Glutamatergic neuron (in vitro differentiated cells): ENCODE measurements at regions not wholly inside any gene's neighbourhood (a gene's known extent, or its start where the extent isn't known, plus 50 kb on each side); places are given as distances from the start of the nearest gene placed in this dataset.

Experiments used
- DNase-seq: peaks from one replicate; pipeline ENCODE4 v3.0.0; 2022
- H3K27ac Mint-ChIP-seq: one replicate; pipeline ENCODE4 v1.8.0; 2020; ENCODE audit warnings: mild to moderate bottlenecking, mixed read lengths, inconsistent platforms; ENCODE audit not compliant: unreplicated experiment
- H3K27me3 Mint-ChIP-seq: one replicate; pipeline ENCODE4 v1.8.0; 2020; ENCODE audit warnings: mild to moderate bottlenecking, moderate library complexity, mixed read lengths, inconsistent platforms; ENCODE audit not compliant: unreplicated experiment
- H3K36me3 Mint-ChIP-seq: one replicate; pipeline ENCODE4 v1.8.0; 2020; ENCODE audit warnings: mild to moderate bottlenecking, mixed read lengths, inconsistent platforms; ENCODE audit not compliant: unreplicated experiment
- H3K4me1 Mint-ChIP-seq: one replicate; pipeline ENCODE4 v1.8.0; 2020; ENCODE audit warnings: mild to moderate bottlenecking, low read depth, mixed read lengths, inconsistent platforms; ENCODE audit not compliant: unreplicated experiment
- H3K4me3 Mint-ChIP-seq: one replicate; pipeline ENCODE4 v1.8.0; 2020; ENCODE audit warnings: mild to moderate bottlenecking, mixed read lengths, inconsistent platforms; ENCODE audit not compliant: unreplicated experiment
- H3K9me3 Mint-ChIP-seq: one replicate; pipeline ENCODE4 v1.8.0; 2020; ENCODE audit warnings: mild to moderate bottlenecking, moderate library complexity, mixed read lengths, inconsistent platforms; ENCODE audit not compliant: unreplicated experiment
- microRNA-seq: library from miRNA; unstranded; fragments of <30 nt; microRNA quantifications from one replicate; pipeline ENCODE4, GENCODE V29; 2020; ENCODE audit not compliant: unreplicated experiment
- TF ChIP-seq, protein P1 (sequence below): fragments of 200-600 bp; sonication (generic); IDR thresholded peaks from one replicate; pipeline ENCODE4 v1.5.0; 2021; ENCODE audit not compliant: partially characterized antibody, unreplicated experiment

DNA sequence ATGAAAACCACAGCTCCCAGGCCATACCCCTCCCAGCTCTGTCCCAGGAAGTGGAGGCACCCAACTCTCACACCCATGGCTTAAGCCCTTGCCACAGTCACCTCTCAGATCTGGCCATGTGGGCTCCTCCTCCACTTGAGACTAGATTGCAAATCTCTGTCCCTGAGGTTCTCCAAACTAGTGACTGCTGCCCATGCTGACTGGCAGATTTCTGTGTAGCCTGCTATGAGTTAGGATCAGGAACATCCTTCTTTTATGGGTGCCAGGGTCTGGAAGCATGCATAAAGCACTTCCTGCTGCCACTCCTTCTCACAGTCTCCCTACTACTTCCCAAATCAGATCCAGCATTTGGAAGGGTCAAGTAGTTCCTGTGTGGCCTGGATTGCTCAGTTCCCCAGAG lies 59.6 kb upstream of the GOLIM4 start:
- Mint-ChIP-seq H3K27me3 (peaks cover 2% of the 10 kb centered on the region), H3K27ac (no peak overlapping the region), H3K36me3 (peaks cover 16% of the 10 kb centered on the region), H3K4me3 (no peak overlapping the region), H3K9me3 (peaks cover 6% of the 10 kb centered on the region), H3K4me1 (no peaks in the 10 kb centered on the region)
- TF ChIP-seq, protein P1, sequence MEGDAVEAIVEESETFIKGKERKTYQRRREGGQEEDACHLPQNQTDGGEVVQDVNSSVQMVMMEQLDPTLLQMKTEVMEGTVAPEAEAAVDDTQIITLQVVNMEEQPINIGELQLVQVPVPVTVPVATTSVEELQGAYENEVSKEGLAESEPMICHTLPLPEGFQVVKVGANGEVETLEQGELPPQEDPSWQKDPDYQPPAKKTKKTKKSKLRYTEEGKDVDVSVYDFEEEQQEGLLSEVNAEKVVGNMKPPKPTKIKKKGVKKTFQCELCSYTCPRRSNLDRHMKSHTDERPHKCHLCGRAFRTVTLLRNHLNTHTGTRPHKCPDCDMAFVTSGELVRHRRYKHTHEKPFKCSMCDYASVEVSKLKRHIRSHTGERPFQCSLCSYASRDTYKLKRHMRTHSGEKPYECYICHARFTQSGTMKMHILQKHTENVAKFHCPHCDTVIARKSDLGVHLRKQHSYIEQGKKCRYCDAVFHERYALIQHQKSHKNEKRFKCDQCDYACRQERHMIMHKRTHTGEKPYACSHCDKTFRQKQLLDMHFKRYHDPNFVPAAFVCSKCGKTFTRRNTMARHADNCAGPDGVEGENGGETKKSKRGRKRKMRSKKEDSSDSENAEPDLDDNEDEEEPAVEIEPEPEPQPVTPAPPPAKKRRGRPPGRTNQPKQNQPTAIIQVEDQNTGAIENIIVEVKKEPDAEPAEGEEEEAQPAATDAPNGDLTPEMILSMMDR, result no peak
- no peak for DNase-seq

DNA sequence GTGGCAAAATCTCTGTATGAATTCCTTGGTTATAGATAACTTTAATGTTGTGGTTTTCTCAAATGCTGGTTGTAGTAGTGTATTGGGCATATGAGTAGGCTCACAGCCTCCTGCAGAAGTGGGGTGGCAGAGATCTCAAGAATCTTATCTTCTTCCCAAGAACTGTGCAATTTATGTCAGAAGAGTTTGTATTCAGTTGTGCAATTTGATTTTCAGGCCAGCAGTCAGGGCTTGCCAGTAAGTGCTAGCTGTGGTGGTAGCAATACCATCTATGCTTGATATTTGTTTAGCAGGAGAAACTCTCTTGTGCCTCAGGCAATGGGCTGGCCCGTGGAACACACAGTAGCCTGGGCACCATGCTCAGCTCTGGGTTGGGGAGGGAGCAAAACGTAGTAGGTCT lies 58.4 kb upstream of the GOLIM4 start:
- Mint-ChIP-seq H3K9me3 (peaks cover 6% of the 10 kb centered on the region), H3K27me3 (peaks cover 2% of the 10 kb centered on the region), H3K4me3 (no peak overlapping the region), H3K36me3 (peaks cover 16% of the 10 kb centered on the region), H3K27ac (no peak overlapping the region), H3K4me1 (no peaks in the 10 kb centered on the region)
- TF ChIP-seq, protein P1, result no peak
- DNase-seq, result no peak

DNA sequence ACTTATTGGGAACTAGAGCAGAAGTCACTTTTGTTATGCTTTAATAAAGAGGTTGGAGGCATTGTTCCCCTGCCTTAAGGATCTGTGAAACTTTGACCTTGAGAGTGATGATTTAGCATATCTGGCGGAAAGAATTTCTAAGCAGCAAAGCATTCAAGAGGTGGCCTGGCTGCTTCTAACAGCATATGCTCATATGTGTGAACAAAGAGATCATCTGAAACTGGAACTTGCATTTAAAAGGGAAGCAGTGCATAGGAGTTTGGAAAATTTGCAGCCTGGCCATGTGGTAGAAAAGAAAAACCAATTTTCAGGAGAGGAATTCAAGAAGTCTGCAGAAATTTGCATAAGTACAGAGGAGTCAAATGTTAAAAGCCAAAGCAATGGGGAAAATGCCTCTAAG lies 56.4 kb upstream of the GOLIM4 start:
- TF ChIP-seq, protein P1, result no peak
- Mint-ChIP-seq H3K27ac (no peak overlapping the region), H3K9me3 (peaks cover 5% of the 10 kb centered on the region), H3K36me3 (peaks cover 16% of the 10 kb centered on the region), H3K4me3 (no peak overlapping the region), H3K27me3 (no peaks in the 10 kb centered on the region), H3K4me1 (no peaks in the 10 kb centered on the region)
- no peak for DNase-seq

Small RNA genes in the stretch of these regions (microRNA-seq; reads per million reads assigned to microRNA genes)
- 1,234 reads per million, percentile 90 among the genes with 10 or more reads in this experiment for gene MIR551B
